NCI-H82 (cell line): ENCODE measurements at regions not wholly inside any gene's neighbourhood (a gene's known extent, or its start where the extent isn't known, plus 50 kb on each side); places are given as distances from the start of the nearest gene placed in this dataset.
"Not testable (repeated sequence)": the region's sequence is repeated elsewhere in the genome, so short reads cannot be mapped to it uniquely, and the experiment has no call there.

Source experiments
- DNase-seq: peaks from one replicate; lab custom pipeline; 2025; lab: John Stamatoyannopoulos, UW

- DNase-seq, result not testable (repeated sequence)
Observed at GRCh38 chr13:73805326-73805958, 328.8 kb downstream of the KLF12 start.

- DNase-seq, result peak; percentile 57
Observed at GRCh38 chr13:73803997-73804396, 330.2 kb downstream of the KLF12 start.

DNA sequence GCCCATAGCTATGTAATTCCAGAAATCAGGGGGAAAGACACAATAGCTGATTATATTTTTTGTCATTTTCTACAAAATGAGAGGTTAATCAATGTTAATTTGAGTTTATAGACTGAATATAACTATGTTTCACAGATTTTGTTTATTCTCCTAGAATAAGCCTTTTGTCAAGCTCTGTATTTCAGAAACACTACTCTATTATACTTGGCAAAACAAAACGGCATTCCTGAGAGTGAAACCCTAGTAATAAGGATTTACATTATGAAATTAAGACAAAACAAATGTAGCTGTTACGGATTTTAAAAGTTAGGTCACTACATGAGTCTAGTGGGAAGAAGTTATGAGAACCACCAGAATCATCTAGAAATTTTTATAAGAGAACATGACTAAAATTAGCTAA, 334.2 kb downstream of the KLF12 start:
- no peak for DNase-seq

- no peak for DNase-seq
Observed at GRCh38 chr13:73794755-73795154, 339.4 kb downstream of the KLF12 start.

GRCh38 chr13:73793361-73793760, 340.8 kb downstream of the KLF12 start:
- DNase-seq, result no peak

DNA sequence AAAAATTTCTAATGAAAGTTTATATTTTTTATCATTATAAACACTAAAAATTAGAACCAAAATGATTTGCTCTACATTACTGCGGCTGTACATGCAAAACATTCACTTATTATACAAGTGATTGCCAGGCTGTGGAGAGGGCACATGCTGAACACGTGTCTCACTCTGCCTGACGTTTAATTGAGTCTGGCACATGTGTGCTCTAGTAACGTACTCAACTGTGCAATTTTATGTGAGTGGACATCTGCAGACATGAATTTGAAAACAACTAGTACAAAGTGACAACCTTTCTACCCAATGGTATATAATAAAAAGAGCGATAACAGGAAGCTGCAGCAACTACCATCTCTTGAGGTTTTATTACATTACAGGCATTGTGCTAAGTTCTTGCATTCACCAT, 341.4 kb downstream of the KLF12 start:
- DNase-seq, result no peak

DNA sequence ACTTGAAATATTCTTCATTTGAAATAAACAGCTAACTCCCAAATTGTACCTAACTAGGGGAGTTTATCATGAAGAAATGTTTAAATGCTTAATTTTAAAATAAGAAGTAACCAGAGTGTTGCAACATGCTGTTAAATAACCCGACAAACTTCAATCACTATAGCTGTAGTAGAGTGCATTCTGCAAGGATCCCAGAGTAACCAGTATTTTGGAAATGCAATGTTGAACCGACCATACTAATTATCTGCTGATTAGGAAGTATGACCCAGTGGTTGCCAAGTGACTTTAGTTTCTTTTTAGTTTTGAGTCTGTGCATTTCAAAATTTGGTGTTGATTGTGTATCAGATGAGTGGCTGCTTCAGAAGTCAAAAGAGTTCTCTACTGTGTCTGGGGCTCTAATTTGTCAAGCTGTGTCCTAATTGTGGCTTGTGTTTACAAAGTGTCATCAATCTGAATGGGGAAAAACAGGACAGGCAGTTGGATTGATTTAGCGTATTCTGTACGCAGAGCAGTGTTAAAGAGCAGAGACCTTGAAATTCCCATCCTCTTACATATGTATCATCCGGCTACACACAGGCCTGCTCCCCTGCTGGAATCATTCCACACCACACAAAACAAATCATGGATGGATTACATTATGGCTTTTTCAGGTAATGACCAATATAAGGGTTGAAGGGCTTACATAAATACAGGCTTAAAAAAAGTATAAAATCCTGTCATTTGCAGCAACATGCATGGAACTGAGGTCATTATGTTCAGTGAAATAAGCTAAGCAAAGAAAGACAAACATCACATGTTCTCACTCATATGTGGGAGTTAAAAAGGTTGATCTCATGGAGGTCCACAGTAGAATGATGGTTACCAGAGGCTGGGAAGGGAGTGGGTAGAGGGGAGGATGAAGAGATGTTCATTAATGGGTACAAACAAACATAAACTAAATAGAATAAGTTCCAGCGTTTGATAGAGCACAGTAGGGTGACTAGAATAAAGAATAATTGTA, 351.5 kb downstream of the KLF12 start:
- DNase-seq, result no peak

GRCh38 chr13:73781384-73781783, 352.8 kb downstream of the KLF12 start:
- no peak for DNase-seq

GRCh38 chr13:73779881-73780280, 354.3 kb downstream of the KLF12 start:
- no peak for DNase-seq

GRCh38 chr13:73778242-73778864, 355.9 kb downstream of the KLF12 start:
- DNase-seq, result no peak

DNA sequence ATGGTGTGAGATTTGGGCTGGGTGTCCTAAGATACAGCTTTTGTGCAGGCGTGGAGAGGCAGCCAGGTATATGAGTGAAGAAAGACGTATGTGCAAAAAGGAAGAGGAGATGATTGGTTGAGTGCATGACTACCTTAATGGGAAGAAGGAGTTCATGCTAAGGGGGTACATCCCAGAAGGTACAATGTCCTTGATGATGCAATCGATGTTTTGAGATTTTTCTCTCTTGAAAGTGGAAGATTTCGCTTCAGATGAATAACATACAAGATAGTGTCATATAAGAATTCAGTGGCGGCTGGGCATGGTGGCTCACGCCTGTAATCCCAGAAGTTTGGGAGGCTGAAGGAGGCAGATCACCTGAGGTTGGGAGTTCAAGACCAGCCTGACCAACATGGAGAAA, 357.1 kb downstream of the KLF12 start:
- DNase-seq, result no peak

DNA sequence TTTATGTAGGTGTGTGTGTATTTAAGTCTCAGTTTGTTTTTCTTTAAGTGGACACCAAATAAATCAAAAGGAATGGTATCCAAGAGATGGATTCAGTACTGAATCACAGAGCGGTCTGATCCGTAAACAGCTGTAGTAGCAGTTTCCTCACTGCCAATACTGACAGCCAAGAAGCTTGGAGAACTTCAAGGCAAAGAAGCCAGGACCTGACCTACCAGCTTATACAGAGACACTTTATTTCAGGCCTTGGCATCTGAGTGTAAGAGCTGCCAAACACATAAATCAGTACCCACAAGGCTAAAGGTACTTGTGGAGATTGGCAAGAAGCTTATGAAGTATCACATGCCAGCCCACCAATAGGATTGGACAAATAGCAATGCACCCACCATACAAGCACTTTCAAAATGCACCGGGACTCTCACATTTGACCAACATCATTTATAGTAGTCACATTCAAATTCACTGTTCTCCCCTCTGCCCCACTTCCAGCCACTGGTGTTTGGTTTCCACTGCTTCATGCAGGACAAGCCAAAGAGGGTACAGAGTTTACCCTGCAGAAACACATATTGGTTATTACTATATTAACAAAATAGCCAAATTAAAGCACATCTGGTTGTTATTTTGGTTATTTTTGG, 357.9 kb downstream of the KLF12 start:
- no peak for DNase-seq

GRCh38 chr13:73773168-73773549, 361.0 kb downstream of the KLF12 start:
- no peak for DNase-seq

DNA sequence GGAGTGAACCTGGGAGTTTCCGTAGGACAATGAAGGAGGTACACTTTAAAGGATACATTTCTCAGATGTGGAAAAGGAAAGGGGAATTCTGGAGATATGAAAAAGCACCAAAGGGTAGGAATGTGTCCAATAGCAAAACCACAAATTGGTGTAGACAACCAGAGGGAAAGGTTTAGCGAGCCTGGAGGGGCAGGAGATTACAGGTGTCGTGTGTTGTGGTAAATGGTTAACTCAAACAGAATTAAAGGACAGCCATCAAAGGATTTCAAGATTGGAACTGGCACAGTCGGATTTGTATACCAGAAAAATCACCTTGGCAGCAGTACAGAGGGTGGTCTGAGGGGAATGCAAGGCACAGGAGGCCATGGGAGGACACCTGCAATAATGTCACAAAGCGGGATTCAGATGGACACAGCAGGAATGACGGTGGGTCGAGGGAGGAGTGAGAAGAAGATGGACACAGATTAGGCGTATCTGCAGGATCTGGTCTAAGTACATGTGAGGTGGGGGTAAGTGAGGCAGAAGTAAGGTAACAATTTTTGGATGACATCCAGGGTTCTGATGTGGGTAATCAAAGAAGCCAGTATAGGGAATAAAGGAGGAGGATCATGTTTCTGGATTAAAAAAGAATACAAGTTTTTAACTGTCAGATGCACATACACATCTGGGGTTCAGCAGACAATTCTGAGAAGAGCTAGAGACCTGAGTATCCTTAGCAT, 361.6 kb downstream of the KLF12 start:
- no peak for DNase-seq

- DNase-seq, result peak; percentile 50
Observed at GRCh38 chr13:73767747-73768315, 366.4 kb downstream of the KLF12 start.

DNA sequence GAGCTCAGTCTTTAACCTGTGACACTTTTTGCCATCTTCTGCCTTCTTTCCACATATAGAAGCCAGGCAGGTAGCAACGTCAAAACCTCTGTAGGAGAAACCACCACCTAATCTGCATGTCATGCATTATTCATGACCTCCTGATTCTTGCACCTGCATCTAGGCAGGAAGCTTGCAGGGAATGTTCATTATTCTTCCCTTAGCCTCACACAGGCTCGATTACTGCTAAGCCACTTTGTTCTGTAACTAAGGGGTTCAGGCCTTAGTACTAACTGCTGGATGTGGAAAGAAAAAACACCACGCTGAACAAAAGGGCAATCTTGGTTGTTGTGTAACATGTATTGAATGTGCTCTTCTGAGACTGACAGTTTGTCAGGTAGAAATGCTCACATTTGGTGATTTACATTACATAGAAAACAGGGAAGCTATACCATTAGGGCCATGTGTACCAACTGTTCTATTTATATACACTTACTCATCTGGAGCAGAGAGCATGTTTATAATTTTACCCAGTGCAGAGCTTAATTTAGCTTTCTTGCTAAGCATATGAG, 366.9 kb downstream of the KLF12 start:
- no peak for DNase-seq

GRCh38 chr13:73765651-73766384, 368.4 kb downstream of the KLF12 start:
- peak; percentile 98 for DNase-seq

DNA sequence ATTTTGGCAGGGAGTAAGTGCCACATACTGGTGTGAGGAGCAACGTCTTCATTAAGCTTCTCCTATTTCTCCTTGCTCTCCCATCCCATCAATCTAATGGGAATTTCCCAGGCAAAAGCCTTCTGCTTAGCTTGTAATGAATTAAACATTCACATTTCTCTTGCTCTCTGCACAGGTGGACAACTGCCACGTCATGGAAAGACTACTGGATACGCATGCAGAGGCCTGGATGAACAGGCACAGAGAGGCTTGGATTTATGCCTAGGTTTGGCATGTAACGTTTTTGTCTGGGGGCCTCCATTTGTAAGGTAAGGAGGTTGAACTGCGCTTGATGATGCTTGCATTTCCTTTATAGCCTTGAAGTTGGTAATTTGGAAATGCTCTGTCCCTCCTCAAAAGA, 374.8 kb downstream of the KLF12 start:
- DNase-seq, result no peak

GRCh38 chr13:73757481-73758233, 376.5 kb downstream of the KLF12 start:
- DNase-seq, result no peak
